ENCODE measurements at regions not wholly inside any gene's neighbourhood (a gene's known extent, or its start where the extent isn't known, plus 50 kb on each side); places are given as distances from the start of the nearest gene placed in this dataset.

- Mint-ChIP-seq H3K4me1 (ENCODE audit: low read depth) (peaks cover 6% of the 10 kb centered on the region), H3K27ac (no peak overlapping the region), H3K27me3 (no peaks in the 10 kb centered on the region), H3K9me3 (ENCODE audit: low read depth) (peaks cover 34% of the 10 kb centered on the region), H3K4me3 (ENCODE audit: low read depth) (no peak overlapping the region), H3K36me3 (ENCODE audit: insufficient read depth) (peaks cover 17% of the 10 kb centered on the region)
- TF ChIP-seq, protein P1, sequence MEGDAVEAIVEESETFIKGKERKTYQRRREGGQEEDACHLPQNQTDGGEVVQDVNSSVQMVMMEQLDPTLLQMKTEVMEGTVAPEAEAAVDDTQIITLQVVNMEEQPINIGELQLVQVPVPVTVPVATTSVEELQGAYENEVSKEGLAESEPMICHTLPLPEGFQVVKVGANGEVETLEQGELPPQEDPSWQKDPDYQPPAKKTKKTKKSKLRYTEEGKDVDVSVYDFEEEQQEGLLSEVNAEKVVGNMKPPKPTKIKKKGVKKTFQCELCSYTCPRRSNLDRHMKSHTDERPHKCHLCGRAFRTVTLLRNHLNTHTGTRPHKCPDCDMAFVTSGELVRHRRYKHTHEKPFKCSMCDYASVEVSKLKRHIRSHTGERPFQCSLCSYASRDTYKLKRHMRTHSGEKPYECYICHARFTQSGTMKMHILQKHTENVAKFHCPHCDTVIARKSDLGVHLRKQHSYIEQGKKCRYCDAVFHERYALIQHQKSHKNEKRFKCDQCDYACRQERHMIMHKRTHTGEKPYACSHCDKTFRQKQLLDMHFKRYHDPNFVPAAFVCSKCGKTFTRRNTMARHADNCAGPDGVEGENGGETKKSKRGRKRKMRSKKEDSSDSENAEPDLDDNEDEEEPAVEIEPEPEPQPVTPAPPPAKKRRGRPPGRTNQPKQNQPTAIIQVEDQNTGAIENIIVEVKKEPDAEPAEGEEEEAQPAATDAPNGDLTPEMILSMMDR (IDR thresholded peaks at IDR 0.05; ENCODE audit: unreplicated experiment), result no peak
- DNase-seq (ENCODE audit: low spot score, unreplicated experiment), result no peak
Observed at GRCh38 chr4:71862315-71862714, 78.4 kb upstream of the GC start.

- Mint-ChIP-seq H3K27me3 (no peaks in the 10 kb centered on the region), H3K4me3 (ENCODE audit: low read depth) (no peak overlapping the region), H3K36me3 (ENCODE audit: insufficient read depth) (peaks cover 15% of the 10 kb centered on the region), H3K27ac (no peak overlapping the region), H3K4me1 (ENCODE audit: low read depth) (no peaks in the 10 kb centered on the region), H3K9me3 (ENCODE audit: low read depth) (peaks cover 34% of the 10 kb centered on the region)
- TF ChIP-seq, protein P1 (IDR thresholded peaks at IDR 0.05; ENCODE audit: unreplicated experiment), result no peak
- no peak for DNase-seq (ENCODE audit: low spot score, unreplicated experiment)
Observed at GRCh38 chr4:71863457-71863856, 79.6 kb upstream of the GC start.

GRCh38 chr4:71864380-71864779 is 80.5 kb upstream of the GC start:
- no peak overlapping the region for H3K27ac Mint-ChIP-seq
- no peaks in the 10 kb centered on the region for H3K27me3 Mint-ChIP-seq
- DNase-seq (ENCODE audit: low spot score, unreplicated experiment), result no peak
- TF ChIP-seq, protein P1 (IDR thresholded peaks at IDR 0.05; ENCODE audit: unreplicated experiment), result no peak
- H3K36me3 Mint-ChIP-seq (ENCODE audit: insufficient read depth), result peaks cover 15% of the 10 kb centered on the region
- H3K9me3 Mint-ChIP-seq (ENCODE audit: low read depth), result peaks cover 32% of the 10 kb centered on the region
- no peak overlapping the region for H3K4me3 Mint-ChIP-seq (ENCODE audit: low read depth)
- H3K4me1 Mint-ChIP-seq (ENCODE audit: low read depth), result no peaks in the 10 kb centered on the region

GRCh38 chr4:71866212-71866885 is 82.5 kb upstream of the GC start:
- TF ChIP-seq, protein P1 (IDR thresholded peaks at IDR 0.05; ENCODE audit: unreplicated experiment), result no peak

GRCh38 chr4:71867598-71867997 is 83.7 kb upstream of the GC start:
- Mint-ChIP-seq H3K4me1 (ENCODE audit: low read depth) (no peaks in the 10 kb centered on the region), H3K36me3 (ENCODE audit: insufficient read depth) (peaks cover 10% of the 10 kb centered on the region), H3K4me3 (ENCODE audit: low read depth) (no peak overlapping the region), H3K9me3 (ENCODE audit: low read depth) (peaks cover 21% of the 10 kb centered on the region), H3K27me3 (no peaks in the 10 kb centered on the region), H3K27ac (no peak overlapping the region)
- DNase-seq (ENCODE audit: low spot score, unreplicated experiment), result no peak
- TF ChIP-seq, protein P1 (IDR thresholded peaks at IDR 0.05; ENCODE audit: unreplicated experiment), result no peak

More at GRCh38 chr4:71866212-71866885, 82.5 kb upstream of the GC start:
- peaks cover 26% of the 10 kb centered on the region for H3K9me3 Mint-ChIP-seq (ENCODE audit: low read depth)
- H3K4me3 Mint-ChIP-seq (ENCODE audit: low read depth), result no peak overlapping the region
- H3K27me3 Mint-ChIP-seq, result no peaks in the 10 kb centered on the region
- peaks cover 12% of the 10 kb centered on the region for H3K36me3 Mint-ChIP-seq (ENCODE audit: insufficient read depth)
- no peaks in the 10 kb centered on the region for H3K4me1 Mint-ChIP-seq (ENCODE audit: low read depth)
- no peak overlapping the region for H3K27ac Mint-ChIP-seq
- DNase-seq (ENCODE audit: low spot score, unreplicated experiment), result no peak

All from progenitor cell of endocrine pancreas (in vitro differentiated cells).